Mesendoderm (in vitro differentiated cells): ENCODE measurements at regions not wholly inside any gene's neighbourhood (a gene's known extent, or its start where the extent isn't known, plus 50 kb on each side); places are given as distances from the start of the nearest gene placed in this dataset.
A peak's percentile ranks its signal among the peaks of the same experiment; 100 is the strongest.

Experiments used
- DNase-seq: peaks from one replicate; pipeline ENCODE4 v3.0.0; 2013
- H2AK5ac ChIP-seq: 2 replicates; pipeline ENCODE4 v1.6.1; 2013; ENCODE audit warnings: low read length, inconsistent platforms
- H2BK120ac ChIP-seq: 2 replicates; pipeline ENCODE4 v1.6.1; 2013; ENCODE audit warnings: low read depth, mild to moderate bottlenecking, low read length, moderate library complexity, mixed read lengths
- H2BK15ac ChIP-seq: replicated peaks from 2 replicates; pipeline ENCODE4 v1.6.1; 2013; ENCODE audit warnings: low read depth, mild to moderate bottlenecking, moderate library complexity
- H2BK5ac ChIP-seq: 2 replicates; pipeline ENCODE4 v1.6.1; 2013; ENCODE audit warnings: low read length, inconsistent platforms
- H3K18ac ChIP-seq: 2 replicates; pipeline ENCODE4 v1.6.1; 2013; ENCODE audit warnings: mild to moderate bottlenecking, low read length, mixed read lengths
- H3K23ac ChIP-seq: one replicate; pipeline ENCODE4 v1.6.1; 2013; ENCODE audit warnings: low read length
- H3K27ac ChIP-seq: 2 replicates; pipeline ENCODE4 v1.5.1; 2013; ENCODE audit warnings: low read depth, mild to moderate bottlenecking, inconsistent platforms, low read length, moderate library complexity
- H3K27me3 ChIP-seq: 2 replicates; pipeline ENCODE4 v1.6.1; 2013; ENCODE audit warnings: low read length, control low read depth, mild to moderate bottlenecking, inconsistent platforms; ENCODE audit not compliant: insufficient read depth, poor library complexity
- H3K36me3 ChIP-seq: 2 replicates; pipeline ENCODE4 v1.6.1; 2013; ENCODE audit warnings: low read length, inconsistent platforms; ENCODE audit not compliant: control insufficient read depth, insufficient read depth
- H3K4ac ChIP-seq: one replicate; pipeline ENCODE4 v1.6.1; 2013; ENCODE audit warnings: low read depth, mild to moderate bottlenecking, low read length, moderate library complexity
- H3K4me1 ChIP-seq: 2 replicates; pipeline ENCODE4 v1.6.1; 2013; ENCODE audit warnings: low read depth, low read length, inconsistent platforms; ENCODE audit not compliant: control insufficient read depth
- H3K4me2 ChIP-seq: 2 replicates; pipeline ENCODE4 v1.6.1; 2013; ENCODE audit warnings: low read length
- H3K4me3 ChIP-seq: 2 replicates; pipeline ENCODE4 v1.5.1; 2013; ENCODE audit warnings: mild to moderate bottlenecking, low read length
- H3K56ac ChIP-seq: one replicate; pipeline ENCODE4 v1.6.1; 2013; ENCODE audit warnings: low read length
- H3K79me1 ChIP-seq: 2 replicates; pipeline ENCODE4 v1.6.1; 2013; ENCODE audit warnings: low read length, inconsistent platforms
- H3K79me2 ChIP-seq: 2 replicates; pipeline ENCODE4 v1.6.1; 2013; ENCODE audit warnings: mild to moderate bottlenecking, low read length; ENCODE audit not compliant: control insufficient read depth, insufficient read depth
- H3K9ac ChIP-seq: 2 replicates; pipeline ENCODE4 v1.6.1; 2013; ENCODE audit warnings: low read length, inconsistent platforms
- H4K5ac ChIP-seq: one replicate; pipeline ENCODE4 v1.6.1; 2013; ENCODE audit warnings: low read length
- H4K8ac ChIP-seq: one replicate; pipeline ENCODE4 v1.6.1; 2013; ENCODE audit warnings: low read depth, mild to moderate bottlenecking, control low read depth, low read length, moderate library complexity
- WGBS: extraction: QIAGEN DNeasy Blood & Tissue Kit; methylation state at CpG from one replicate; pipeline ENCODE4 v1.1.7; 2013; ENCODE audit warnings: low lambda C conversion rate, missing lambda C conversion rate; ENCODE audit not compliant: insufficient coverage; ENCODE audit errors: extremely low coverage; 5-methylcytosine and 5-hydroxymethylcytosine counted together

- no peaks in the 10 kb centered on the region for H3K79me2 ChIP-seq
- no peak for DNase-seq
- H3K9ac ChIP-seq = no peak overlapping the region
- no peak overlapping the region for H3K4ac ChIP-seq
- no peak overlapping the region for H3K23ac ChIP-seq
- H3K4me1 ChIP-seq = peaks cover 3% of the 10 kb centered on the region
- H3K79me1 ChIP-seq = no peaks in the 10 kb centered on the region
- H4K5ac ChIP-seq = no peak overlapping the region
- H3K18ac ChIP-seq = no peak overlapping the region
- no peak overlapping the region for H3K4me2 ChIP-seq
- no peak overlapping the region for H3K4me3 ChIP-seq
- H3K27me3 ChIP-seq = no peaks in the 10 kb centered on the region
- H3K27ac ChIP-seq = no peak overlapping the region
- no peak overlapping the region for H4K8ac ChIP-seq
- no peak overlapping the region for H2BK120ac ChIP-seq
- no peak overlapping the region for H2BK15ac ChIP-seq
- WGBS = no CpG with 5 or more reads among the region's 2 CpGs
- no peak overlapping the region for H2BK5ac ChIP-seq
- H3K56ac ChIP-seq = no peak overlapping the region
- H2AK5ac ChIP-seq = no peak overlapping the region
- no peaks in the 10 kb centered on the region for H3K36me3 ChIP-seq
These were observed 118.3 kb downstream of the NPIPB5 start for GRCh38 chr16:22628994-22629393.

GRCh38 chr16:22630242-22630641 lies 119.6 kb downstream of the NPIPB5 start:
- DNase-seq = no peak
- Histone ChIP-seq H3K27me3 (no peaks in the 10 kb centered on the region), H2BK120ac (no peak overlapping the region), H4K5ac (no peak overlapping the region), H3K4me1 (peaks cover 3% of the 10 kb centered on the region), H3K18ac (no peak overlapping the region), H3K4ac (no peak overlapping the region), H2BK5ac (no peak overlapping the region), H3K79me2 (no peaks in the 10 kb centered on the region), H2AK5ac (no peak overlapping the region), H2BK15ac (no peak overlapping the region), H3K4me2 (no peak overlapping the region), H3K36me3 (no peaks in the 10 kb centered on the region), H3K4me3 (no peak overlapping the region), H3K23ac (no peak overlapping the region), H4K8ac (no peak overlapping the region), H3K9ac (no peak overlapping the region), H3K56ac (no peak overlapping the region), H3K27ac (no peak overlapping the region), H3K79me1 (no peaks in the 10 kb centered on the region)
- no CpG with 5 or more reads among the region's 4 CpGs for WGBS

- Histone ChIP-seq H2BK120ac (no peak overlapping the region), H3K79me2 (no peaks in the 10 kb centered on the region), H4K8ac (no peak overlapping the region), H3K27ac (no peak overlapping the region), H2BK5ac (no peak overlapping the region), H3K18ac (no peak overlapping the region), H3K56ac (no peak overlapping the region), H2BK15ac (no peak overlapping the region), H3K79me1 (no peaks in the 10 kb centered on the region), H3K36me3 (no peaks in the 10 kb centered on the region), H3K4me3 (no peak overlapping the region), H2AK5ac (no peak overlapping the region), H3K4ac (no peak overlapping the region), H3K4me2 (no peak overlapping the region), H3K9ac (no peak overlapping the region), H3K27me3 (no peaks in the 10 kb centered on the region), H3K4me1 (peaks cover 4% of the 10 kb centered on the region), H4K5ac (no peak overlapping the region), H3K23ac (no peak overlapping the region)
- WGBS = no CpG with 5 or more reads among the region's 9 CpGs
- no peak for DNase-seq
These were observed 120.6 kb downstream of the NPIPB5 start for GRCh38 chr16:22631264-22631663.

- Histone ChIP-seq H3K18ac (no peak overlapping the region), H3K56ac (no peak overlapping the region), H3K27me3 (no peaks in the 10 kb centered on the region), H3K23ac (no peak overlapping the region), H3K36me3 (no peaks in the 10 kb centered on the region), H3K4me1 (peaks cover 4% of the 10 kb centered on the region), H3K79me2 (no peaks in the 10 kb centered on the region), H3K4me2 (no peak overlapping the region), H2BK5ac (no peak overlapping the region), H3K9ac (no peak overlapping the region), H3K27ac (no peak overlapping the region), H3K4me3 (no peak overlapping the region), H4K8ac (no peak overlapping the region), H2BK120ac (no peak overlapping the region), H3K79me1 (no peaks in the 10 kb centered on the region), H2AK5ac (no peak overlapping the region), H4K5ac (no peak overlapping the region), H2BK15ac (no peak overlapping the region), H3K4ac (no peak overlapping the region)
- DNase-seq = no peak
- no CpG with 5 or more reads among the region's 4 CpGs for whole genome bisulfite sequencing
These were observed 121.9 kb downstream of the NPIPB5 start for GRCh38 chr16:22632606-22633005.

GRCh38 chr16:22633280-22633679 lies 122.6 kb downstream of the NPIPB5 start:
- H2AK5ac ChIP-seq = no peak overlapping the region
- H3K56ac ChIP-seq = no peak overlapping the region
- peaks cover 4% of the 10 kb centered on the region for H3K4me1 ChIP-seq
- H2BK5ac ChIP-seq = no peak overlapping the region
- H3K4me3 ChIP-seq = no peak overlapping the region
- no peaks in the 10 kb centered on the region for H3K79me2 ChIP-seq
- DNase-seq = peak; percentile 32
- no peak overlapping the region for H2BK15ac ChIP-seq
- H4K5ac ChIP-seq = no peak overlapping the region
- H3K27me3 ChIP-seq = no peaks in the 10 kb centered on the region
- H2BK120ac ChIP-seq = no peak overlapping the region
- H3K27ac ChIP-seq = no peak overlapping the region
- no peak overlapping the region for H3K9ac ChIP-seq
- no peak overlapping the region for H3K4me2 ChIP-seq
- no peak overlapping the region for H4K8ac ChIP-seq
- H3K4ac ChIP-seq = no peak overlapping the region
- no peaks in the 10 kb centered on the region for H3K36me3 ChIP-seq
- no peak overlapping the region for H3K18ac ChIP-seq
- no CpG with 5 or more reads among the region's 5 CpGs for WGBS
- H3K79me1 ChIP-seq = no peaks in the 10 kb centered on the region
- no peak overlapping the region for H3K23ac ChIP-seq

- no peak overlapping the region for H3K23ac ChIP-seq
- H3K4me2 ChIP-seq = no peak overlapping the region
- no peaks in the 10 kb centered on the region for H3K79me2 ChIP-seq
- no peak overlapping the region for H3K4ac ChIP-seq
- no peak overlapping the region for H3K56ac ChIP-seq
- no peaks in the 10 kb centered on the region for H3K79me1 ChIP-seq
- H2BK5ac ChIP-seq = no peak overlapping the region
- peaks cover 4% of the 10 kb centered on the region for H3K4me1 ChIP-seq
- no peak overlapping the region for H2AK5ac ChIP-seq
- no peaks in the 10 kb centered on the region for H3K36me3 ChIP-seq
- H3K4me3 ChIP-seq = no peak overlapping the region
- H3K9ac ChIP-seq = no peak overlapping the region
- no peaks in the 10 kb centered on the region for H3K27me3 ChIP-seq
- no peak overlapping the region for H2BK15ac ChIP-seq
- H4K8ac ChIP-seq = no peak overlapping the region
- no peak overlapping the region for H2BK120ac ChIP-seq
- H3K18ac ChIP-seq = no peak overlapping the region
- no CpG with 5 or more reads among the region's 3 CpGs for WGBS
- DNase-seq = peak; percentile 59
- H3K27ac ChIP-seq = no peak overlapping the region
- H4K5ac ChIP-seq = no peak overlapping the region
These were observed 123.1 kb downstream of the NPIPB5 start for GRCh38 chr16:22633799-22634198.
